Loucy (cell line): ENCODE measurements at regions not wholly inside any gene's neighbourhood (a gene's known extent, or its start where the extent isn't known, plus 50 kb on each side); places are given as distances from the start of the nearest gene placed in this dataset.

Source experiments
- H2AFZ ChIP-seq: fragments of 200-600 bp; sonication (generic); 2 replicates; pipeline ENCODE4 v1.6.0; 2016; ENCODE audit warnings: antibody characterized with exemption, mild to moderate bottlenecking, low read length, moderate library complexity
- H3F3A ChIP-seq: fragments of 200-600 bp; 2 replicates; pipeline ENCODE4 v1.6.0; 2016; ENCODE audit warnings: antibody characterized with exemption, low read depth, mild to moderate bottlenecking
- H3K27me3 ChIP-seq: fragments of 200-600 bp; sonication (generic); 2 replicates; pipeline ENCODE4 v1.6.1; 2014; ENCODE audit warnings: low read length, mild to moderate bottlenecking; ENCODE audit not compliant: insufficient read depth, poor library complexity, severe bottlenecking
- H3K36me3 ChIP-seq: fragments of 200-600 bp; sonication (generic); 2 replicates; pipeline ENCODE4 v1.6.1; 2016; ENCODE audit warnings: low read length; ENCODE audit not compliant: insufficient read depth
- H3K4me1 ChIP-seq: fragments of 200-600 bp; sonication (generic); 2 replicates; pipeline ENCODE4 v1.5.1; 2014; ENCODE audit warnings: low read length, mild to moderate bottlenecking; ENCODE audit not compliant: insufficient read depth, poor library complexity, severe bottlenecking
- H3K4me2 ChIP-seq: fragments of 200-600 bp; sonication (generic); 2 replicates; pipeline ENCODE4 v1.6.0; 2014; ENCODE audit warnings: antibody characterized with exemption, low read length, low read depth, mild to moderate bottlenecking; ENCODE audit not compliant: poor library complexity, severe bottlenecking
- H3K4me3 ChIP-seq: fragments of 200-600 bp; sonication (generic); 2 replicates; pipeline ENCODE4 v1.5.1; 2014; ENCODE audit warnings: low read length, mild to moderate bottlenecking, mixed read lengths; ENCODE audit not compliant: poor library complexity, severe bottlenecking
- H3K79me2 ChIP-seq: fragments of 200-600 bp; sonication (generic); 2 replicates; pipeline ENCODE4 v1.6.1; 2014; ENCODE audit warnings: low read length; ENCODE audit not compliant: insufficient read depth
- H3K9ac ChIP-seq: fragments of 200-600 bp; sonication (generic); 2 replicates; pipeline ENCODE4 v1.6.0; 2014; ENCODE audit warnings: mild to moderate bottlenecking, low read depth, low read length, moderate library complexity; ENCODE audit not compliant: poor library complexity, severe bottlenecking
- H3K9me2 ChIP-seq: fragments of 200-600 bp; sonication (generic); replicated peaks from 2 replicates; pipeline ENCODE4 v1.6.1; 2016; ENCODE audit warnings: low read depth, low read length, mixed read lengths
- H3K9me3 ChIP-seq: fragments of 200-600 bp; sonication (generic); 2 replicates; pipeline ENCODE4 v1.6.1; 2014; ENCODE audit warnings: mild to moderate bottlenecking, antibody characterized with exemption, low read length, low read depth; ENCODE audit not compliant: insufficient read depth
- H4K20me1 ChIP-seq: fragments of 200-600 bp; sonication (generic); 2 replicates; pipeline ENCODE4 v1.6.0; 2014; ENCODE audit warnings: antibody characterized with exemption, low read length, mild to moderate bottlenecking; ENCODE audit not compliant: insufficient read depth, poor library complexity, severe bottlenecking
- EZH2phosphoT487 ChIP-seq: fragments of 200-600 bp; IDR thresholded peaks from 2 replicates; pipeline ENCODE4 v1.6.1; 2018; ENCODE audit warnings: antibody characterized with exemption, mild to moderate bottlenecking, moderate library complexity, borderline replicate concordance
- TF ChIP-seq, protein P1 (sequence below): fragments of 200-600 bp; sonication (generic); conservative IDR thresholded peaks from 2 replicates; pipeline ENCODE4 v1.5.1; 2014; ENCODE audit warnings: mild to moderate bottlenecking, antibody characterized with exemption, low read length

DNA sequence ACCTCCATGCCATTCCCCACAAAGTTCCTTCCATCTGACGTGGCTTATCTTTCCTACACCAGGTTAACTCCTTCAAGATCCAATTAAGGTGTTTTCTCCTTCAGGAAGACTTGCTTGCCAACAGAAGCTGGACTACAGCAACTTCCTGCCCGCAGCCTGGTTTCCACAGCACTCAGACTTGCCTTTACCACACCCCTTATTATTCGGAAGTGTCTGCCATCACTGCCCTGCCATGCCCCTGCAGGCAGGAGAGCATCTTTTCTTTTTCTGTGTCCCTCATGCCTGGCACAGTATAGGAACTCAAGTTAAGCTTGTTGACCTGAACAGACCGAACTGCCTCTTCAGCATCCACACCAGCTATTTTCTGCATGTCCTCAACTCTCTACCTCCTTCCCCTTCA lies 168.0 kb downstream of the FOXO1 start:
- Histone ChIP-seq H3K9me3 (no peaks in the 10 kb centered on the region), H3F3A (no peaks in the 10 kb centered on the region), H3K4me1 (no peaks in the 10 kb centered on the region), H3K36me3 (no peaks in the 10 kb centered on the region), H2AFZ (no peak overlapping the region), H3K9ac (no peak overlapping the region), H3K4me2 (no peak overlapping the region), H3K27me3 (no peaks in the 10 kb centered on the region), H3K79me2 (no peaks in the 10 kb centered on the region), H3K4me3 (no peak overlapping the region), H4K20me1 (no peaks in the 10 kb centered on the region), H3K9me2 (no peaks in the 10 kb centered on the region)
- TF ChIP-seq EZH2phosphoT487 = no peak
- TF ChIP-seq, protein P1, sequence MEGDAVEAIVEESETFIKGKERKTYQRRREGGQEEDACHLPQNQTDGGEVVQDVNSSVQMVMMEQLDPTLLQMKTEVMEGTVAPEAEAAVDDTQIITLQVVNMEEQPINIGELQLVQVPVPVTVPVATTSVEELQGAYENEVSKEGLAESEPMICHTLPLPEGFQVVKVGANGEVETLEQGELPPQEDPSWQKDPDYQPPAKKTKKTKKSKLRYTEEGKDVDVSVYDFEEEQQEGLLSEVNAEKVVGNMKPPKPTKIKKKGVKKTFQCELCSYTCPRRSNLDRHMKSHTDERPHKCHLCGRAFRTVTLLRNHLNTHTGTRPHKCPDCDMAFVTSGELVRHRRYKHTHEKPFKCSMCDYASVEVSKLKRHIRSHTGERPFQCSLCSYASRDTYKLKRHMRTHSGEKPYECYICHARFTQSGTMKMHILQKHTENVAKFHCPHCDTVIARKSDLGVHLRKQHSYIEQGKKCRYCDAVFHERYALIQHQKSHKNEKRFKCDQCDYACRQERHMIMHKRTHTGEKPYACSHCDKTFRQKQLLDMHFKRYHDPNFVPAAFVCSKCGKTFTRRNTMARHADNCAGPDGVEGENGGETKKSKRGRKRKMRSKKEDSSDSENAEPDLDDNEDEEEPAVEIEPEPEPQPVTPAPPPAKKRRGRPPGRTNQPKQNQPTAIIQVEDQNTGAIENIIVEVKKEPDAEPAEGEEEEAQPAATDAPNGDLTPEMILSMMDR = no peak

DNA sequence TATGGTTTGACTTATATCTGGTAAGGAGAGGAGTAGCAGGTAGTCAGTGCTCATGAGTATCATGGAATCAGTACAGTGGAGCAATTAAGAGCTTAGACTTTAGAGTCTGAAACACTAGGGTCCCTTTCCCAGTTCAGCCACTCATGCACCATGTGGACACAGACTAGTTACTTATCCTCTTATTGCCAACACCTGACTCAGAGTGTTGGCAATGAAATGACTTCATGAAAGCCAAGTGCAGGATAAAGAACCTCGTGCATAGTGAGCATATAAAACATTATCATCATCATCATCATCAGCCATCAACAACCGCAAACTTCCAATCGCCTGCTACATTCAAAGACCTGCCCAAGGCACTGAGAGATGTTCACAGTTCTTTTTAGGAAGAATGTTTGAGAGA lies 164.2 kb downstream of the FOXO1 start:
- H3K4me3 ChIP-seq = no peak overlapping the region
- H3K27me3 ChIP-seq = no peaks in the 10 kb centered on the region
- no peak overlapping the region for H3K9ac ChIP-seq
- H3F3A ChIP-seq = no peaks in the 10 kb centered on the region
- TF ChIP-seq, protein P1 = no peak
- TF ChIP-seq EZH2phosphoT487 = no peak
- no peaks in the 10 kb centered on the region for H4K20me1 ChIP-seq
- H3K4me2 ChIP-seq = no peak overlapping the region
- H3K4me1 ChIP-seq = no peaks in the 10 kb centered on the region
- no peaks in the 10 kb centered on the region for H3K36me3 ChIP-seq
- H2AFZ ChIP-seq = no peak overlapping the region
- no peaks in the 10 kb centered on the region for H3K9me2 ChIP-seq
- H3K79me2 ChIP-seq = no peaks in the 10 kb centered on the region
- no peaks in the 10 kb centered on the region for H3K9me3 ChIP-seq

DNA sequence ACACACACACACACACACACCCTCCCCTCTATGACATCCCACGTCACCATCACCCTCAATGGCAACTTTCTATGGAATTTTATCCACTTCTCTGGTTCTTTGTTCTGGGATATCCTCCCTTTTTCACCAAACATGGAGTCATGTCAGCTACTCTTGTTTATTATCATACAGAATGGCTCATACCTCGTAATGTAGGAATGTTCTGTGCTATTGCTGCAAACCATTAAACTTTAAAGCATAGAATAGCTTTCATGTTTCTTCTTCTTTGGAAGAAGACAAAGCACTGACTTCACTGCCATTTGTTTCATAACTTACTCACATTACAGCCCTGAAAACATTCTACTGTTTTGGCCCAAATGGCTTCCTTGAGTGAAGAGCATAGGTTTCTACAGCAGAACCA lies 163.4 kb downstream of the FOXO1 start:
- Histone ChIP-seq H3K27me3 (no peaks in the 10 kb centered on the region), H3K9ac (no peak overlapping the region), H3K9me3 (no peaks in the 10 kb centered on the region), H3K4me3 (no peak overlapping the region), H3K4me2 (no peak overlapping the region), H3F3A (no peaks in the 10 kb centered on the region), H3K36me3 (no peaks in the 10 kb centered on the region), H4K20me1 (no peaks in the 10 kb centered on the region), H2AFZ (no peak overlapping the region), H3K9me2 (no peaks in the 10 kb centered on the region), H3K4me1 (no peaks in the 10 kb centered on the region), H3K79me2 (no peaks in the 10 kb centered on the region)
- TF ChIP-seq EZH2phosphoT487 = no peak
- TF ChIP-seq, protein P1 = no peak
